Neural cell (in vitro differentiated cells): ENCODE measurements at regions not wholly inside any gene's neighbourhood (a gene's known extent, or its start where the extent isn't known, plus 50 kb on each side); places are given as distances from the start of the nearest gene placed in this dataset.

Source experiments
- EP300 ChIP-seq: fragments of 450-650 bp; conservative IDR thresholded peaks from 2 replicates; pipeline ENCODE4 v1.6.1; 2014; ENCODE audit warnings: antibody characterized with exemption, mild to moderate bottlenecking, moderate library complexity; ENCODE audit not compliant: poor library complexity, severe bottlenecking
- RAD21 ChIP-seq: fragments of 450-650 bp; conservative IDR thresholded peaks from 2 replicates; pipeline ENCODE4 v1.6.1; 2014; ENCODE audit warnings: antibody characterized with exemption, mild to moderate bottlenecking, moderate library complexity
- TAF1 ChIP-seq: IDR thresholded peaks from 2 replicates; pipeline ENCODE4 v1.6.1; 2012; ENCODE audit warnings: low read depth
- TF ChIP-seq, protein P1 (sequence below): fragments of 450-650 bp; IDR thresholded peaks from 2 replicates; pipeline ENCODE4 v1.5.1; 2014; ENCODE audit warnings: antibody characterized with exemption, mild to moderate bottlenecking, moderate library complexity; ENCODE audit not compliant: poor library complexity, severe bottlenecking
- TF ChIP-seq, protein P2 (sequence below): IDR thresholded peaks from 2 replicates; pipeline ENCODE4 v1.6.1; 2012; ENCODE audit warnings: borderline replicate concordance

DNA sequence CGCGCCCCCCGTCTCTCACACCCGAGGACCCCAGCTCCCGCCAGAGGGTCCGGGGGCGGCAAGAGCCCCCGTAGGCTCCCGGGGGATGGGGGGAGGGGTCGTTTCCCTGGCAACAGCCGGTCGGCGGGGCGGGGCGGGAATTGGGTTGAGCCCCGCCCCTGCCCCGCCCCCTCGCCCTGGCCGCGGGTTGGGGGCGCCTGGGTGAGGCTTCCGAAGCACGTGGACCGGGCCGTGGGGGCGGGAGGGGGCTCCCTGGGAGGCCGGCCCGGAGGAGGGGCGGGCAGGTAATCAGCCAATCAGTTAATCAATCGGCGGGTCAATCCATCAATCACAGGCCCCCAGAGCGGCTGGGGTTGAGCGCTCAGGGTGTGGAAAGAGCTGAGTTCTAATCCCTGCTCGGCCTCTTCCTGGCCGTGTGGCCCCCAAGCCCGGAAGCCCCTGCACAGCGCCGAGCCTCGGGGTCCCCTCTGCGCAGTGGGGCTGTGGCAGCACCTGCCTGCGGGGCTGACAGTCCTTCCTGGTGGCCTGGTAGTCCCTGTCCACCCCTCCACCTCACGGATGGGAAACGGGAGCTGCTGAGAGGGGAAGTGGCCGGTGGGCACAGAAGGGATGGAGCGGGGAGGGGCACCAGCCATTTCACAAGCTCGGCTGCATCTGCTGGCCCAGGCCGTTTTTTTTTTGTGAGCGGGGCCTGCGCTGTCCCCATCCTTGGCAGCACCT is 174.2 kb upstream of the IER5L start:
- TF ChIP-seq, protein P1, sequence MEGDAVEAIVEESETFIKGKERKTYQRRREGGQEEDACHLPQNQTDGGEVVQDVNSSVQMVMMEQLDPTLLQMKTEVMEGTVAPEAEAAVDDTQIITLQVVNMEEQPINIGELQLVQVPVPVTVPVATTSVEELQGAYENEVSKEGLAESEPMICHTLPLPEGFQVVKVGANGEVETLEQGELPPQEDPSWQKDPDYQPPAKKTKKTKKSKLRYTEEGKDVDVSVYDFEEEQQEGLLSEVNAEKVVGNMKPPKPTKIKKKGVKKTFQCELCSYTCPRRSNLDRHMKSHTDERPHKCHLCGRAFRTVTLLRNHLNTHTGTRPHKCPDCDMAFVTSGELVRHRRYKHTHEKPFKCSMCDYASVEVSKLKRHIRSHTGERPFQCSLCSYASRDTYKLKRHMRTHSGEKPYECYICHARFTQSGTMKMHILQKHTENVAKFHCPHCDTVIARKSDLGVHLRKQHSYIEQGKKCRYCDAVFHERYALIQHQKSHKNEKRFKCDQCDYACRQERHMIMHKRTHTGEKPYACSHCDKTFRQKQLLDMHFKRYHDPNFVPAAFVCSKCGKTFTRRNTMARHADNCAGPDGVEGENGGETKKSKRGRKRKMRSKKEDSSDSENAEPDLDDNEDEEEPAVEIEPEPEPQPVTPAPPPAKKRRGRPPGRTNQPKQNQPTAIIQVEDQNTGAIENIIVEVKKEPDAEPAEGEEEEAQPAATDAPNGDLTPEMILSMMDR: no peak
- TF ChIP-seq RAD21 (no peak), TAF1 (no peak), EP300 (no peak)
- TF ChIP-seq, protein P2, sequence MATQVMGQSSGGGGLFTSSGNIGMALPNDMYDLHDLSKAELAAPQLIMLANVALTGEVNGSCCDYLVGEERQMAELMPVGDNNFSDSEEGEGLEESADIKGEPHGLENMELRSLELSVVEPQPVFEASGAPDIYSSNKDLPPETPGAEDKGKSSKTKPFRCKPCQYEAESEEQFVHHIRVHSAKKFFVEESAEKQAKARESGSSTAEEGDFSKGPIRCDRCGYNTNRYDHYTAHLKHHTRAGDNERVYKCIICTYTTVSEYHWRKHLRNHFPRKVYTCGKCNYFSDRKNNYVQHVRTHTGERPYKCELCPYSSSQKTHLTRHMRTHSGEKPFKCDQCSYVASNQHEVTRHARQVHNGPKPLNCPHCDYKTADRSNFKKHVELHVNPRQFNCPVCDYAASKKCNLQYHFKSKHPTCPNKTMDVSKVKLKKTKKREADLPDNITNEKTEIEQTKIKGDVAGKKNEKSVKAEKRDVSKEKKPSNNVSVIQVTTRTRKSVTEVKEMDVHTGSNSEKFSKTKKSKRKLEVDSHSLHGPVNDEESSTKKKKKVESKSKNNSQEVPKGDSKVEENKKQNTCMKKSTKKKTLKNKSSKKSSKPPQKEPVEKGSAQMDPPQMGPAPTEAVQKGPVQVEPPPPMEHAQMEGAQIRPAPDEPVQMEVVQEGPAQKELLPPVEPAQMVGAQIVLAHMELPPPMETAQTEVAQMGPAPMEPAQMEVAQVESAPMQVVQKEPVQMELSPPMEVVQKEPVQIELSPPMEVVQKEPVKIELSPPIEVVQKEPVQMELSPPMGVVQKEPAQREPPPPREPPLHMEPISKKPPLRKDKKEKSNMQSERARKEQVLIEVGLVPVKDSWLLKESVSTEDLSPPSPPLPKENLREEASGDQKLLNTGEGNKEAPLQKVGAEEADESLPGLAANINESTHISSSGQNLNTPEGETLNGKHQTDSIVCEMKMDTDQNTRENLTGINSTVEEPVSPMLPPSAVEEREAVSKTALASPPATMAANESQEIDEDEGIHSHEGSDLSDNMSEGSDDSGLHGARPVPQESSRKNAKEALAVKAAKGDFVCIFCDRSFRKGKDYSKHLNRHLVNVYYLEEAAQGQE: no peak
